ENCODE measurements at regions not wholly inside any gene's neighbourhood (a gene's known extent, or its start where the extent isn't known, plus 50 kb on each side); places are given as distances from the start of the nearest gene placed in this dataset.

GRCh38 chr5:96072138-96072790 lies 110.6 kb upstream of the ELL2 start (continued):
- no peak for TF ChIP-seq IRF2 (CRISPR knock-in tag; IDR thresholded peaks at IDR 0.05; ENCODE audit: borderline replicate concordance, low read depth)
- no peak for TF ChIP-seq ZNF396 (CRISPR knock-in tag; IDR thresholded peaks at IDR 0.05; ENCODE audit: borderline replicate concordance)
- TF ChIP-seq ZNF263 (CRISPR knock-in tag; IDR thresholded peaks at IDR 0.05; ENCODE audit: low read depth), result no peak
- TF ChIP-seq ERG (CRISPR knock-in tag; IDR thresholded peaks at IDR 0.05), result no peak

- CTCF ChIA-PET, result no interaction called here
Measured at GRCh38 chr5:96070622-96071225, 109.1 kb upstream of the ELL2 start.

GRCh38 chr5:96067894-96068614 lies 106.4 kb upstream of the ELL2 start:
- ChIA-PET CTCF (no interaction called here), POLR2A (no interaction called here)
- Mint-ChIP-seq H3K4me1 (peaks cover 18% of the 10 kb centered on the region), H3K36me3 (no peaks in the 10 kb centered on the region), H3K27ac (no peak overlapping the region), H3K27me3 (ENCODE audit: low read depth) (no peaks in the 10 kb centered on the region; the same call in 1 of the 2 replicates), H3K4me3 (no peak overlapping the region), H3K9me3 (no peaks in the 10 kb centered on the region)
- ATAC-seq, result no peak
- DNase-seq (ENCODE audit: low spot score), result no peak
- TF ChIP-seq ZNF317 (CRISPR knock-in tag; IDR thresholded peaks at IDR 0.05; ENCODE audit: borderline replicate concordance, low read depth), result no peak
- no peak for TF ChIP-seq OVOL2 (CRISPR knock-in tag; IDR thresholded peaks at IDR 0.05; ENCODE audit: borderline replicate concordance)
- no peak for TF ChIP-seq E2F4 (CRISPR knock-in tag; IDR thresholded peaks at IDR 0.05; ENCODE audit: borderline replicate concordance, low read depth)
- TF ChIP-seq SOX15 (CRISPR knock-in tag; IDR thresholded peaks at IDR 0.05), result no peak
- TF ChIP-seq ZBTB43 (CRISPR knock-in tag; IDR thresholded peaks at IDR 0.05), result no peak
- no peak for TF ChIP-seq NR3C1 (CRISPR knock-in tag; conservative IDR thresholded peaks at IDR 0.05; ENCODE audit: low read depth)
- no peak for TF ChIP-seq FOXP4 (CRISPR knock-in tag; IDR thresholded peaks at IDR 0.05)
- TF ChIP-seq CREM (CRISPR knock-in tag; IDR thresholded peaks at IDR 0.05), result no peak
- no peak for TF ChIP-seq ERG (CRISPR knock-in tag; IDR thresholded peaks at IDR 0.05)
- no peak for TF ChIP-seq TCF7 (CRISPR knock-in tag; IDR thresholded peaks at IDR 0.05; ENCODE audit: low read depth)
- no peak for TF ChIP-seq ATF6 (CRISPR knock-in tag; IDR thresholded peaks at IDR 0.05)
- TF ChIP-seq ZNF263 (CRISPR knock-in tag; IDR thresholded peaks at IDR 0.05; ENCODE audit: low read depth), result no peak

More at GRCh38 chr5:96070622-96071225, 109.1 kb upstream of the ELL2 start:
- Mint-ChIP-seq H3K27me3 (ENCODE audit: low read depth) (peaks cover 4% of the 10 kb centered on the region), H3K4me3 (no peak overlapping the region), H3K27ac (no peak overlapping the region), H3K36me3 (no peaks in the 10 kb centered on the region), H3K4me1 (peaks cover 17% of the 10 kb centered on the region), H3K9me3 (no peaks in the 10 kb centered on the region)
- POLR2A ChIA-PET, result no interaction called here
- no peak for ATAC-seq
- no peak for DNase-seq (ENCODE audit: low spot score)
- TF ChIP-seq E2F4 (CRISPR knock-in tag; IDR thresholded peaks at IDR 0.05; ENCODE audit: borderline replicate concordance, low read depth) (no peak), SMAD4 (CRISPR knock-in tag; IDR thresholded peaks at IDR 0.05) (no peak), MXD4 (CRISPR knock-in tag; IDR thresholded peaks at IDR 0.05; ENCODE audit: borderline replicate concordance) (no peak), TEAD1 (CRISPR knock-in tag; IDR thresholded peaks at IDR 0.05) (no peak), NR2C2 (CRISPR knock-in tag; IDR thresholded peaks at IDR 0.05) (no peak), TEAD4 (CRISPR knock-in tag; IDR thresholded peaks at IDR 0.05) (no peak)
